K562 (cell line): ENCODE measurements at regions not wholly inside any gene's neighbourhood (a gene's known extent, or its start where the extent isn't known, plus 50 kb on each side); places are given as distances from the start of the nearest gene placed in this dataset.

Experiments
- ARID1B ChIP-seq: fragments of 450-650 bp; IDR thresholded peaks from 2 replicates; pipeline ENCODE4 v1.6.1; 2016; ENCODE audit warnings: antibody characterized with exemption, mild to moderate bottlenecking, inconsistent platforms
- C11orf30 ChIP-seq: fragments of 450-650 bp; IDR thresholded peaks from 2 replicates; pipeline ENCODE4 v1.6.1; 2016; ENCODE audit warnings: low read depth, mild to moderate bottlenecking
- CBFB ChIP-seq: sonication (generic); formaldehyde crosslinking; IDR thresholded peaks from 2 replicates; pipeline ENCODE4 v1.4.0; 2020; ENCODE audit warnings: mild to moderate bottlenecking, missing genetic modification reagents
- DIDO1 ChIP-seq: fragments of 450-650 bp; IDR thresholded peaks from 2 replicates; pipeline ENCODE4 v1.6.1; 2016; ENCODE audit warnings: low read depth, missing biosample characterization, missing genetic modification characterization
- EHMT2 ChIP-seq: fragments of 450-650 bp; IDR thresholded peaks from 2 replicates; pipeline ENCODE4 v1.6.1; 2018; ENCODE audit warnings: antibody characterized with exemption
- FOXA3 ChIP-seq, 2 experiments: fragments of 450-650 bp in 1 of 2; sonication (generic) in 1 of 2; formaldehyde crosslinking; IDR thresholded peaks in 1 of 2; conservative IDR thresholded peaks in 1 of 2; 2 replicates each; pipeline versions ENCODE4 v1.4.0 to v1.8.0; 2020 to 2022; ENCODE audit warnings: mild to moderate bottlenecking in 2 of 2, missing genetic modification reagents in 1 of 2
- MAFF ChIP-seq: IDR thresholded peaks from 2 replicates; pipeline ENCODE4 v1.6.1; 2012; ENCODE audit warnings: low read length, improper control_type of control experiment
- U2AF1 ChIP-seq: fragments of 200-400 bp; formaldehyde crosslinking; optimal IDR thresholded peaks from 2 replicates; pipeline ENCODE3; 2017; ENCODE audit warnings: mild to moderate bottlenecking, low read depth, low read length, moderate library complexity
- ZC3H11A ChIP-seq: IDR thresholded peaks from 2 replicates; pipeline ENCODE4 v1.6.1; 2012; ENCODE audit warnings: low read depth, low read length, improper control_type of control experiment
- ZNF212 ChIP-seq: fragments of 450-650 bp; formaldehyde crosslinking; IDR thresholded peaks from 2 replicates; pipeline ENCODE4 v1.4.0; 2020; ENCODE audit warnings: mild to moderate bottlenecking
- TF ChIP-seq, protein P1 (sequence below): fragments of 450-650 bp; formaldehyde crosslinking; IDR thresholded peaks from 2 replicates; pipeline ENCODE4 v1.4.0; 2020; ENCODE audit warnings: mild to moderate bottlenecking, mixed read lengths
- TF ChIP-seq, protein P2 (sequence below): fragments of 450-650 bp; IDR thresholded peaks from 2 replicates; pipeline ENCODE4 v1.6.1; 2017; ENCODE audit warnings: antibody characterized with exemption
- TF ChIP-seq, protein P3 (sequence below): sonication (generic); formaldehyde crosslinking; IDR thresholded peaks from 2 replicates; pipeline ENCODE4 v1.8.0; 2023; ENCODE audit warnings: missing genetic modification reagents, mild to moderate bottlenecking, borderline replicate concordance
- TF ChIP-seq, protein P4 (sequence below): IDR thresholded peaks from 2 replicates; pipeline ENCODE4 v1.6.1; 2016; ENCODE audit warnings: missing genetic modification characterization, missing compliant biosample characterization
- TF ChIP-seq, protein P5 (sequence below): sonication (generic); formaldehyde crosslinking; IDR thresholded peaks from 2 replicates; pipeline ENCODE4 v1.4.0; 2020; ENCODE audit warnings: mild to moderate bottlenecking, missing genetic modification reagents

DNA sequence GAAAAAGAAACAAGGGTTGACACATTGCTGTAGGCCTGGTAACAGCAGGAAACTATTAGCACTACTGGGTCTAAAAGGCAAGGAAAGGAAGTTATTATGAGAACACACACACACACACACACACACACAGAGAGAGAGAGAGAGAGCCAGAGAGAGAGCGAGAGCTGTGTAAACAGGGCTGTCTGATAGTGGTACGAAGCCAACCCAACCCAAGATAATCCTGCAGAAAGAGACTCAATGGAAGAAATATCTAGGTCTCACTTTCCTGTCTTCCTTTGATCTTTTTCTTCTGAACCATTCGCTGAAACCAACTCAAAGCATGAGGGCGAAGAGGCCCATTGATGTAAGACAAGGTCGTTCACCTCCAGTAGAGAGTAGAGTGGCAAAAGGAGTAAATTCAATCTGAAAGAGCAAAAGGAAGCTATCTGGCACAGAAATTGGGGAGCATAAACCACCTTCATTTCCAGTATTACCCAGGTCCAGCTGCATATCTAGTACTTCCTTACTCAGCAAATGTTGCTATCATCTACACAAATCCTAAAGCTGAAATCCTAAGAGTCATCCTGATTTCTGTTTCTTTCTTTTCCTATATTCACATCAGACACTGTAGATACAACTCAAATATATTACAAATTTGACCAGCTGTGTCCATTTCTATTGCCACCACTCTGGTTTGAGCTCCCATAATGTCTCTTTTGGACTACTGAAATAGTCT, 110.2 kb downstream of the TMEM26 start (continued):
- TF ChIP-seq, protein P1, sequence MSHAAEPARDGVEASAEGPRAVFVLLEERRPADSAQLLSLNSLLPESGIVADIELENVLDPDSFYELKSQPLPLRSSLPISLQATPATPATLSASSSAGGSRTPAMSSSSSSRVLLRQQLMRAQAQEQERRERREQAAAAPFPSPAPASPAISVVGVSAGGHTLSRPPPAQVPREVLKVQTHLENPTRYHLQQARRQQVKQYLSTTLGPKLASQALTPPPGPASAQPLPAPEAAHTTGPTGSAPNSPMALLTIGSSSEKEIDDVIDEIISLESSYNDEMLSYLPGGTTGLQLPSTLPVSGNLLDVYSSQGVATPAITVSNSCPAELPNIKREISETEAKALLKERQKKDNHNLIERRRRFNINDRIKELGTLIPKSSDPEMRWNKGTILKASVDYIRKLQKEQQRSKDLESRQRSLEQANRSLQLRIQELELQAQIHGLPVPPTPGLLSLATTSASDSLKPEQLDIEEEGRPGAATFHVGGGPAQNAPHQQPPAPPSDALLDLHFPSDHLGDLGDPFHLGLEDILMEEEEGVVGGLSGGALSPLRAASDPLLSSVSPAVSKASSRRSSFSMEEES (CRISPR knock-in tag) = no peak
- no peak for TF ChIP-seq U2AF1
- TF ChIP-seq, protein P2, sequence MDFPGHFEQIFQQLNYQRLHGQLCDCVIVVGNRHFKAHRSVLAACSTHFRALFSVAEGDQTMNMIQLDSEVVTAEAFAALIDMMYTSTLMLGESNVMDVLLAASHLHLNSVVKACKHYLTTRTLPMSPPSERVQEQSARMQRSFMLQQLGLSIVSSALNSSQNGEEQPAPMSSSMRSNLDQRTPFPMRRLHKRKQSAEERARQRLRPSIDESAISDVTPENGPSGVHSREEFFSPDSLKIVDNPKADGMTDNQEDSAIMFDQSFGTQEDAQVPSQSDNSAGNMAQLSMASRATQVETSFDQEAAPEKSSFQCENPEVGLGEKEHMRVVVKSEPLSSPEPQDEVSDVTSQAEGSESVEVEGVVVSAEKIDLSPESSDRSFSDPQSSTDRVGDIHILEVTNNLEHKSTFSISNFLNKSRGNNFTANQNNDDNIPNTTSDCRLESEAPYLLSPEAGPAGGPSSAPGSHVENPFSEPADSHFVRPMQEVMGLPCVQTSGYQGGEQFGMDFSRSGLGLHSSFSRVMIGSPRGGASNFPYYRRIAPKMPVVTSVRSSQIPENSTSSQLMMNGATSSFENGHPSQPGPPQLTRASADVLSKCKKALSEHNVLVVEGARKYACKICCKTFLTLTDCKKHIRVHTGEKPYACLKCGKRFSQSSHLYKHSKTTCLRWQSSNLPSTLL = no peak
- no peak for TF ChIP-seq ZC3H11A
- 0 out of 2 replicates have a peak, but pooled peaks have one; percentile 14 for TF ChIP-seq EHMT2
- TF ChIP-seq C11orf30 = 0 out of 2 replicates have a peak, but pooled peaks have one; percentile 19
- TF ChIP-seq CBFB (CRISPR knock-in tag) = no peak
- peak; percentile 95 to 100; a peak in 3 of 4 replicates for TF ChIP-seq FOXA3 (CRISPR knock-in tag; conservative IDR thresholded peaks at IDR 0.05 in 1 of 2, IDR thresholded peaks at IDR 0.05 in 1 of 2)
- TF ChIP-seq, protein P3, sequence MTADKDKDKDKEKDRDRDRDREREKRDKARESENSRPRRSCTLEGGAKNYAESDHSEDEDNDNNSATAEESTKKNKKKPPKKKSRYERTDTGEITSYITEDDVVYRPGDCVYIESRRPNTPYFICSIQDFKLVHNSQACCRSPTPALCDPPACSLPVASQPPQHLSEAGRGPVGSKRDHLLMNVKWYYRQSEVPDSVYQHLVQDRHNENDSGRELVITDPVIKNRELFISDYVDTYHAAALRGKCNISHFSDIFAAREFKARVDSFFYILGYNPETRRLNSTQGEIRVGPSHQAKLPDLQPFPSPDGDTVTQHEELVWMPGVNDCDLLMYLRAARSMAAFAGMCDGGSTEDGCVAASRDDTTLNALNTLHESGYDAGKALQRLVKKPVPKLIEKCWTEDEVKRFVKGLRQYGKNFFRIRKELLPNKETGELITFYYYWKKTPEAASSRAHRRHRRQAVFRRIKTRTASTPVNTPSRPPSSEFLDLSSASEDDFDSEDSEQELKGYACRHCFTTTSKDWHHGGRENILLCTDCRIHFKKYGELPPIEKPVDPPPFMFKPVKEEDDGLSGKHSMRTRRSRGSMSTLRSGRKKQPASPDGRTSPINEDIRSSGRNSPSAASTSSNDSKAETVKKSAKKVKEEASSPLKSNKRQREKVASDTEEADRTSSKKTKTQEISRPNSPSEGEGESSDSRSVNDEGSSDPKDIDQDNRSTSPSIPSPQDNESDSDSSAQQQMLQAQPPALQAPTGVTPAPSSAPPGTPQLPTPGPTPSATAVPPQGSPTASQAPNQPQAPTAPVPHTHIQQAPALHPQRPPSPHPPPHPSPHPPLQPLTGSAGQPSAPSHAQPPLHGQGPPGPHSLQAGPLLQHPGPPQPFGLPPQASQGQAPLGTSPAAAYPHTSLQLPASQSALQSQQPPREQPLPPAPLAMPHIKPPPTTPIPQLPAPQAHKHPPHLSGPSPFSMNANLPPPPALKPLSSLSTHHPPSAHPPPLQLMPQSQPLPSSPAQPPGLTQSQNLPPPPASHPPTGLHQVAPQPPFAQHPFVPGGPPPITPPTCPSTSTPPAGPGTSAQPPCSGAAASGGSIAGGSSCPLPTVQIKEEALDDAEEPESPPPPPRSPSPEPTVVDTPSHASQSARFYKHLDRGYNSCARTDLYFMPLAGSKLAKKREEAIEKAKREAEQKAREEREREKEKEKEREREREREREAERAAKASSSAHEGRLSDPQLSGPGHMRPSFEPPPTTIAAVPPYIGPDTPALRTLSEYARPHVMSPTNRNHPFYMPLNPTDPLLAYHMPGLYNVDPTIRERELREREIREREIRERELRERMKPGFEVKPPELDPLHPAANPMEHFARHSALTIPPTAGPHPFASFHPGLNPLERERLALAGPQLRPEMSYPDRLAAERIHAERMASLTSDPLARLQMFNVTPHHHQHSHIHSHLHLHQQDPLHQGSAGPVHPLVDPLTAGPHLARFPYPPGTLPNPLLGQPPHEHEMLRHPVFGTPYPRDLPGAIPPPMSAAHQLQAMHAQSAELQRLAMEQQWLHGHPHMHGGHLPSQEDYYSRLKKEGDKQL (CRISPR knock-in tag) = no peak
- TF ChIP-seq ARID1B = peak; percentile 54; the same call in 1 of the 2 replicates
- TF ChIP-seq DIDO1 (tag) = peak; percentile 80; the same call in 1 of the 2 replicates
- TF ChIP-seq, protein P4, sequence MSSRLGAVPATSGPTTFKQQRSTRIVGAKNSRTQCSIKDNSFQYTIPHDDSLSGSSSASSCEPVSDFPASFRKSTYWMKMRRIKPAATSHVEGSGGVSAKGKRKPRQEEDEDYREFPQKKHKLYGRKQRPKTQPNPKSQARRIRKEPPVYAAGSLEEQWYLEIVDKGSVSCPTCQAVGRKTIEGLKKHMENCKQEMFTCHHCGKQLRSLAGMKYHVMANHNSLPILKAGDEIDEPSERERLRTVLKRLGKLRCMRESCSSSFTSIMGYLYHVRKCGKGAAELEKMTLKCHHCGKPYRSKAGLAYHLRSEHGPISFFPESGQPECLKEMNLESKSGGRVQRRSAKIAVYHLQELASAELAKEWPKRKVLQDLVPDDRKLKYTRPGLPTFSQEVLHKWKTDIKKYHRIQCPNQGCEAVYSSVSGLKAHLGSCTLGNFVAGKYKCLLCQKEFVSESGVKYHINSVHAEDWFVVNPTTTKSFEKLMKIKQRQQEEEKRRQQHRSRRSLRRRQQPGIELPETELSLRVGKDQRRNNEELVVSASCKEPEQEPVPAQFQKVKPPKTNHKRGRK (tag) = no peak
- TF ChIP-seq, protein P5, sequence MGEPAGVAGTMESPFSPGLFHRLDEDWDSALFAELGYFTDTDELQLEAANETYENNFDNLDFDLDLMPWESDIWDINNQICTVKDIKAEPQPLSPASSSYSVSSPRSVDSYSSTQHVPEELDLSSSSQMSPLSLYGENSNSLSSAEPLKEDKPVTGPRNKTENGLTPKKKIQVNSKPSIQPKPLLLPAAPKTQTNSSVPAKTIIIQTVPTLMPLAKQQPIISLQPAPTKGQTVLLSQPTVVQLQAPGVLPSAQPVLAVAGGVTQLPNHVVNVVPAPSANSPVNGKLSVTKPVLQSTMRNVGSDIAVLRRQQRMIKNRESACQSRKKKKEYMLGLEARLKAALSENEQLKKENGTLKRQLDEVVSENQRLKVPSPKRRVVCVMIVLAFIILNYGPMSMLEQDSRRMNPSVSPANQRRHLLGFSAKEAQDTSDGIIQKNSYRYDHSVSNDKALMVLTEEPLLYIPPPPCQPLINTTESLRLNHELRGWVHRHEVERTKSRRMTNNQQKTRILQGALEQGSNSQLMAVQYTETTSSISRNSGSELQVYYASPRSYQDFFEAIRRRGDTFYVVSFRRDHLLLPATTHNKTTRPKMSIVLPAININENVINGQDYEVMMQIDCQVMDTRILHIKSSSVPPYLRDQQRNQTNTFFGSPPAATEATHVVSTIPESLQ (CRISPR knock-in tag) = no peak
- TF ChIP-seq ZNF212 (CRISPR knock-in tag) = peak; percentile 98
- TF ChIP-seq MAFF = no peak
